Ishikawa (cell line): ENCODE measurements at regions not wholly inside any gene's neighbourhood (a gene's known extent, or its start where the extent isn't known, plus 50 kb on each side); places are given as distances from the start of the nearest gene placed in this dataset.

Source experiments
- CEBPB ChIP-seq: IDR thresholded peaks from 2 replicates; pipeline ENCODE4 v1.6.1; 2012
- EP300 ChIP-seq: IDR thresholded peaks from 2 replicates; pipeline ENCODE4 v1.6.1; 2012; ENCODE audit warnings: borderline replicate concordance
- FOXM1 ChIP-seq: IDR thresholded peaks from 2 replicates; pipeline ENCODE4 v1.6.1; 2012; ENCODE audit warnings: low read depth, borderline replicate concordance
- MAX ChIP-seq: IDR thresholded peaks from 2 replicates; pipeline ENCODE4 v1.6.1; 2012
- RAD21 ChIP-seq: IDR thresholded peaks from 2 replicates; pipeline ENCODE4 v1.6.1; 2012; ENCODE audit warnings: low read depth
- REST ChIP-seq: IDR thresholded peaks from 2 replicates; pipeline ENCODE4 v1.6.1; 2012; ENCODE audit warnings: low read depth, mild to moderate bottlenecking
- TAF1 ChIP-seq: IDR thresholded peaks from 2 replicates; pipeline ENCODE4 v1.6.1; 2012; ENCODE audit warnings: low read depth, mild to moderate bottlenecking
- TCF12 ChIP-seq: IDR thresholded peaks from 2 replicates; pipeline ENCODE4 v1.6.1; 2012; ENCODE audit warnings: low read depth
- TEAD4 ChIP-seq: IDR thresholded peaks from 2 replicates; pipeline ENCODE4 v1.6.1; 2012
- YY1 ChIP-seq: IDR thresholded peaks from 2 replicates; pipeline ENCODE4 v1.6.1; 2012; ENCODE audit warnings: low read depth

GRCh38 chr2:40034198-40034597 lies 255.1 kb upstream of the THUMPD2 start:
- TF ChIP-seq MAX (no peak), CEBPB (no peak), RAD21 (no peak), FOXM1 (no peak), TCF12 (no peak), YY1 (no peak), EP300 (no peak), TAF1 (no peak), TEAD4 (no peak), REST (no peak)
